Left colon (tissue), 2 donors: ENCODE measurements at regions not wholly inside any gene's neighbourhood (a gene's known extent, or its start where the extent isn't known, plus 50 kb on each side); places are given as distances from the start of the nearest gene placed in this dataset.
A peak's percentile ranks its signal among the peaks of the same experiment; 100 is the strongest.

ENCODE experiments used
- ATAC-seq: fragments of 200-7000 bp; cut with Tn5 transposase; one replicate; pipeline ENCODE4 v1.9.1; 2020; ENCODE audit warnings: mild to moderate bottlenecking, moderate library complexity
- DNase-seq, 2 donors: peaks; one replicate each; pipeline ENCODE4 v3.0.0-alpha.2; 2020
- intact Hi-C, 2 donors: fragments of 100-400 bp; cut with DNase I in 1 of 2; cut with micrococcal nuclease in 1 of 2; formaldehyde crosslinking; loops; one replicate each; pipeline versions ENCODE4 v1.11.2 to v1.14.0; 2022; cut with DNase I, micrococcal nuclease
- donor health status: DM: no; HTN: no; CAD: no.
- donor health status: DM: yes; HTN: yes; CAD: no.

- DNase-seq: no peak
- no peak for ATAC-seq
- intact Hi-C loops: no loop called here
These were observed 267.2 kb downstream of the ZEB2 start for GRCh38 chr2:144252694-144253093.

- DNase-seq (no peak), ATAC-seq (no peak)
- intact Hi-C loops: no loop called here
These were observed 270.8 kb downstream of the ZEB2 start for GRCh38 chr2:144249035-144249637.

DNA sequence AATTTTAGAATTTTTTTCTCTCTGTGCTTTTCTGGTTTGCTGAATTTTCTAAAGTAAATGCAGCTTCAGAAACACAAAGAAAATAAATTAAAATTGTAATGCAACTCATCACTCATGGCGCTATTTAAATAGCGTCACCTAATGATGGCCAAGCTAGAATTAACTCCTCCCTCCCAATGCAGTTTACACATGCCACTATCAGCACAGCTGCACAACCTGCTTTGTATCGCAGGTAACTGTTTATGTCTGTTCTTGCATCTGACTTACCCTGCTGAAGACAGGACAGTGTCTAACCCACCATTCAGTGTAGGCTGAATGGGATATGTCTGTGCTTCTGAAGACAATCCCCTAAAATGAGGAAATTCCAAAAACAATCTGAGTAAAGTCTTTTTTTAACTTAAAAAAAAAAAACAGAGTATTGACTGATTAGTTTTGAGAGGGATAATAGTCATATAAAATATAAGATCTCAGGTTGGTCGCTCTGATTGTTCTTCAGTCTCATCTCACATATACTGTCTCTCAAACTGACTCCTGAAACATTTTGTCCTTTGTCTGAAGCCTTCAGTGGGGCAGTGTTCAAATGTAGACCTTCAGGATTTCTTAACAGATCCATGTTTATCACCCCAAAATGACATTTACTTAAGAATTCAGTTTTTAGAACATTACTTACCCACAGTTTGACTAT is 271.4 kb downstream of the ZEB2 start:
- intact Hi-C loops: no loop called here
- no peak for ATAC-seq
- no peak for DNase-seq

DNA sequence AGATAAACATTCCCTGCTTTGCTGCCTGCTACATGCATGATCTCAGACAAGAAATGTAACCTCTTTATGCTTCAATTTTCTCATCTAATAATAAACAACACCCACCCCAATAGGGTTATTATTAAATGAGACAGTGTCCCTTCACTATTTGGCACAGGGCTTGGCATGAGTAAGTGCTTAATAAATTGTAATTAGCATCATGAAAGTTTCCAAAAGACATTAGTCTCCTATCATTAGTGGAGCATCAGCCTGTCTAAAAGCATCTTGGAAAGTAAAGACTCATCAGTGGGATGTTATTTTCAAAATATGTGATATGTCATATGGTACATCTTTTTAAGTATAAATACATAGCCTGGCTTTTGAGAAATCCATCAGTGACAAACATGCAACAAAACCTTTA is 275.0 kb downstream of the ZEB2 start:
- no peak for ATAC-seq

DNA sequence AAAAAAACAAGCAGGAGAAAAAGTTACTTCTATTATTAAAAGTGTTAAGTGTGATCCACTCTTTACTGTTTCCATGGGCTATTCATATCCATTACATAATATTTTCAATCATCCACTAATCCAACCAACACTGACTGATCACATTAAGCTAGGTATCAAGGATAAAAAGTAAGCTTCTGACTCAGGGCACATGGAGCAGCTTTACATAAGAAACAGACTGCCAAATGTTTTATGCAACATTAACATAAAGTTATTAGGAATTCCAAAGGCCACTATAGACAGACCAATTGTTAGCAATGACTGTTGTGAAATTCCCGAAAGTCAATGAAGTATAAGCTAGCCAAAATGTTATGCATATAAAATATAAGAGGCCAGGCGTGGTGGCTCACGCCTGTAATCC is 277.6 kb downstream of the ZEB2 start:
- intact Hi-C loops: no loop called here
- ATAC-seq: no peak
- no peak for DNase-seq

More for the DNA sequence above, 275.0 kb downstream of the ZEB2 start:
- intact Hi-C loops: no loop called here
- no peak for DNase-seq

- no peak for ATAC-seq
- intact Hi-C loops: no loop called here
These were observed 278.1 kb downstream of the ZEB2 start for GRCh38 chr2:144241801-144242200.

GRCh38 chr2:144240656-144241339 is 279.1 kb downstream of the ZEB2 start:
- ATAC-seq (no peak), DNase-seq (no peak)
- intact Hi-C loops: no loop called here

More at GRCh38 chr2:144241801-144242200, 278.1 kb downstream of the ZEB2 start:
- no peak for DNase-seq

DNA sequence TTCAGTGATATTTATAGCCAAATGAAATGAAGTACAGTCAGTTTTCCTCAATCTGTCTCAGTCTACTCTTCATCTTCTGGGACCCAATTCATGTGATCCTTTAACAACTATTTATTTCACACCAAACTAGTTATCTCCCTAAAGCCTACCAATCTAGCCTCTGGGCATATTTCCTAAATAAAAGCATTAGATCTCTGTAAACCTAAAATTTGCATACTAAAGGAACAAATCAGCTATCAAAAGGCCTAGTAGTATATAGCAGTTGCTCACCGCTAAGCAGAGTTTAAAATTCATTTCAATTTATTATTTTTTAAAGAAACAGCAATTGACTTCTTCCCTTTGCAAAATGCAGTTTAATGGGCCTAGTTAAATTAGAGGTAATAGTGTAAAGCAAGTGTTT is 280.2 kb downstream of the ZEB2 start:
- intact Hi-C loops: no loop called here
- DNase-seq (no peak), ATAC-seq (no peak)

- intact Hi-C loops: no loop called here
- DNase-seq: no peak
- no peak for ATAC-seq
These were observed 280.6 kb downstream of the ZEB2 start for GRCh38 chr2:144239306-144239705.

DNA sequence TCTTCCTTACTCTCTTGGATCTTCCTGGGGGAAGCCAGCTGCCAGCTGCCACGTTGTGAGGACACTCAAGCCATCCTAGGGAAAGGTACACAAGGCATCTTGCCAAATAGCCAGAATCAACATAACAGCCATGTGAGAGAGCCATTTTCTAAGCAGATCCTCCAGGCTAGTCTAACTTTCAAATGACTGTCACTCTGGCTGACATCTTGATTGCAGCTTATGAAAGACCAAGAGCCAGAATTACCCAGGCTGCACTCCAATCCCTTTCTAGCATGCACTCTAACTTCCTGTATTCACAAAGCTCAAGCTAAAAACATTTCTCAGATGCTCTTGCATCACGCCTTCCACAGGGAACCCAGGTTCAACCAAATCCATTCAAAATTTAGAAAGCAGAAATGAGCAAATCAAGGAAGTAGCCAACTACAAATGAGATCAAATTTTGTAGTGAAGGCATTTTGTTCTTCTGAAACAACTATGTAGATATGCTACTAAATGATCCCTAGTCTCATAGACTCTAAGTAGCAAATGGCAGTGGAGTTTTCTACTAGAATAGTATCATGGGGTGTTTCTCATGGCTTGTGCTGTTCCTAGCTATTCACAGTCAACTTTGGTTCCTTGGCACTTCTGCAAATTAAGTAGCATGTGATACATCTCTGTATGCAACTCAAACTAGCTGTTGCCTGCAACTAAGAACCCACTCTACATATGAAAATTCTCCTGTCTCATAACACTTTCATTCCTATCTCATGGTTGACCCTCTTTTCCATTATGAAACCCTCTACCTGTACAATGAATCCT is 281.9 kb downstream of the ZEB2 start:
- intact Hi-C loops: no loop called here
- DNase-seq: no peak
- ATAC-seq: peak; percentile 22

DNA sequence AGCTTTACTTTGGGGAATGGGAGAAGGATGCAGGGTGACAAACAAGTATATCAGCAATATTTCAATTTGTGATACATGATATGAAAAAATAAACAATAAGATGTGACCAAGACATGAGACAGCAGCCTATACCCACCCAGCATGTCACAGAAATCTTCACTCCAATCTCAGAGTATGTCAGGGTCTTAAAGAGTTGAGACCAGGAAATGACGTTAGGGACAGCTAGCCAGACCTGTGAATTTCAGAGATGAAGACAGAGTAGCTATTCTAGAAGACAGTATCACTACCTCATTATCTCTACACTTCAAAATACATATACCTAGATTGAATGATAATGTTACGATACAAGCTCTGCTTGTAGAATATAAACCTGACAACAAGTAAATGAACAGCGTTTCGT is 282.8 kb downstream of the ZEB2 start:
- intact Hi-C loops: no loop called here
- DNase-seq: no peak
- no peak for ATAC-seq

- ATAC-seq (no peak), DNase-seq (no peak)
- intact Hi-C loops: no loop called here
These were observed 284.9 kb downstream of the ZEB2 start for GRCh38 chr2:144235050-144235449.

DNA sequence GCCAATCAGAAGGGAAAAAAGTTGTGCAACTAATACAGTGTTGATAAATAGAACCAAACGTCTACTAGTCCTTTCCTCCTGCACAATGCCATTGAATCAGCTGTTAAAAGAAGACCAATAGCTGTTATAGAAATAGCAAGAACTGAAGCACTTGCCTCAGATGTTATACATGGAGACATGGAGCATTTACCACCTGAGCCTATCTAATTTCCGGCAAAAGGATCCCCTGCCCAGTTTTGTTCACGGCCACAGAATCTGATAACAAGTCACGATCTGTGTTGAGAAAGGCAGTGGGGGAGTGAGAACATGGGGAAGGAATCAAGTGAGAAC is 285.4 kb downstream of the ZEB2 start:
- intact Hi-C loops: no loop called here
- no peak for DNase-seq
- ATAC-seq: no peak

DNA sequence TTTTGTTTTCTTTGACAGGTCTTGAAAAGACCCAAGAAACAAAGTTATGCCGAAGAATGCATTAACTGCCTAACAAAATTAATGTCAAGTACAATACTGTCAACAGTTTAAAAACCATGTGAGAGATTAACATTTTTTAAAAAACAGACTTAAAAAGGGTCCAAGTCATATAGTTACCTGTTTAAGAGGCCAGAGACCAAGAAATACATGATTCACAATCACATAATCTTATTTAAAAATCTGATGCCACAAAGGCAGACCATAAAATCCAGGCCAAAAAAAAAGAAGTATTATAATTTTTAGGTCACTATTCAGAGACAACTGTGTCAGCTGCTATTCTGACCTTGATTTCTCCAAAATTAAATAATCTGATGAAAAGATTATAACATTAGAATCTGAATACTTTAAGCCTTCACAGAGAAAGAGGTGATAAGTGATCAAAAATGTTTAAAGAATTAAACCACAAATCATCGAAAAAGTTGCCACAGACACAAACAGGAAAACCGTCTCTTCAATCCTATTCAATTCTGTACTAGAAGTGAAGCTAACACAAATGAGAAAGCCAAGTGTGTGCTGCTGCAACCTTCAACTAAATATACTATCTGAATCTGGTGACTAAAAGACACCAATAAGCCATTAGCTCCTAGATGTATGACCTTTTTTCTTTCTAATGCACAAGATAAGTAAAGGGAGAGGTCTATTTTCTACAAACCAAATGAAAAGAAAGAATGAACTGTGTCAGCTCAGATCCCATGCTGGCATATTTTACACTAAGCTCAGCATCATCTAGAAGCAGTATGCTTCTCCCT is 286.0 kb downstream of the ZEB2 start:
- intact Hi-C loops: no loop called here
- DNase-seq (no peak), ATAC-seq (no peak)

- ATAC-seq: no peak
- no peak for DNase-seq
- intact Hi-C loops: no loop called here
These were observed 286.6 kb downstream of the ZEB2 start for GRCh38 chr2:144233317-144233716.

DNA sequence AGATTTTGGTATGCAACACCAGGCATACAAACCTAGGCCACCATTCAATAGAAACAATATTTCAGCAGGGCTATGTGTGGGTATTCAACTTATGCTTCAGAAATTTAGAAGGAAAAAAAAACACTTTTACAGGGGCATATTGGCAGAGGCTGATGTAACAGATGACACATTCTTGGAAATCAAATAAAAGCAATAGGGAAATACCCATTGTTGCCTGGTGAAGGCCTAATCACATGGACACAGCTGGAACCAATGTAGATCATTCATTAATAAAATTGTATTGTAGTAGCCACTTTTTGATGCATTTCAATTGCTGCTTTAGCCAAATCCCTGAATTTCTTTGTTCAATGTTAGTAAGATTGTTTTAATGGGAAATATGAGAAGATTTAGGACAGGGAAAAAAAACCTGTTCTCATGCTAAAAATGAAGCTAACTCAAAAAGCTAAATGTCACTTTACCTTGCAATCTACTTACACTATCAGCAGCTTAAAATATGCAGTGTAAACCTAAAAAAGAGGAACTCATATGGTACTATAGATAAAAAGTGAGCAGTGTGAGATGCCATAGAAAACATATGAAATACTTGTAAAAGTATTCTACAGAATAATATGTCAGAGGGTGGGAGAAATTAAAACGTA is 289.4 kb downstream of the ZEB2 start:
- DNase-seq (no peak), ATAC-seq (no peak)
- intact Hi-C loops: no loop called here

GRCh38 chr2:144230033-144230432 is 289.9 kb downstream of the ZEB2 start:
- DNase-seq (no peak), ATAC-seq (no peak)
- intact Hi-C loops: no loop called here

- no peak for ATAC-seq
- intact Hi-C loops: no loop called here
- no peak for DNase-seq
These were observed 290.6 kb downstream of the ZEB2 start for GRCh38 chr2:144229296-144229695.
